Nephron (organoid): ENCODE measurements at regions not wholly inside any gene's neighbourhood (a gene's known extent, or its start where the extent isn't known, plus 50 kb on each side); places are given as distances from the start of the nearest gene placed in this dataset.

Experiments used
- H3K27ac Mint-ChIP-seq, 3 experiments: 2 replicates each; pipeline ENCODE4 v1.8.0; 2020; ENCODE audit warnings: mixed read lengths in 3 of 3, mild to moderate bottlenecking in 2 of 3, moderate library complexity in 1 of 3
- H3K27me3 Mint-ChIP-seq: 2 replicates; pipeline ENCODE4 v1.8.0; 2021; ENCODE audit warnings: low read depth, mild to moderate bottlenecking, moderate library complexity, mixed read lengths
- H3K36me3 Mint-ChIP-seq: 2 replicates; pipeline ENCODE4 v1.8.0; 2020; ENCODE audit warnings: low read depth, mixed read lengths
- H3K4me1 Mint-ChIP-seq: 2 replicates; pipeline ENCODE4 v1.8.0; 2020; ENCODE audit warnings: mixed read lengths
- H3K4me3 Mint-ChIP-seq, 3 experiments: 2 replicates each; pipeline ENCODE4 v1.8.0; 2020; ENCODE audit warnings: mild to moderate bottlenecking in 3 of 3, mixed read lengths in 3 of 3, moderate library complexity in 2 of 3
- H3K9me3 Mint-ChIP-seq: 2 replicates; pipeline ENCODE4 v1.8.0; 2020; ENCODE audit warnings: mixed read lengths
- TF ChIP-seq, protein P1 (sequence below), 3 experiments: fragments of 200-600 bp; sonication (generic); IDR thresholded peaks; one replicate each; pipeline ENCODE4 v1.5.0; 2021; ENCODE audit warnings: antibody characterized with exemption in 3 of 3; ENCODE audit not compliant: unreplicated experiment in 3 of 3

DNA sequence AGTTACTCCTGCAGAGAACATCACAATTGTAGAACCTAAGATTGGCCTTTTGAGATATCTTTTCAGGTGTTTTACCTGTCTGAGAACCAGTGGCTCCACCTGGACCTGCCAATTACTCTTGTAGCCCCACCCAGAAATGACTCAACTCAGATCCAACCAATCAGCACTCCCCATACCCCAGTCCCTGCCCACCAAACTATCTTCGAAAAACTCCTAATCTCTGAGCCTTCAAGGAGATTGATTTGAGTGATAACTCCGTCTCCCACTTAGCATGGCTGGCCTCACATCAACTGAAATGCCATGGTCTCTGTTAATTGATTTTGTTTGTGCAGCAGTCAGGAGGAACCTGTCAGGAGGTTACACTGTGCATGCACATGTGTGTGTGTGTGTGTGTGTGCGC lies 103.6 kb downstream of the MTNR1B start:
- Mint-ChIP-seq H3K9me3 (no peaks in the 10 kb centered on the region), H3K36me3 (no peaks in the 10 kb centered on the region), H3K27ac (no peak overlapping the region), H3K4me1 (peaks cover 7% of the 10 kb centered on the region), H3K4me3 (no peak overlapping the region), H3K27me3 (no peaks in the 10 kb centered on the region)
- TF ChIP-seq, protein P1, sequence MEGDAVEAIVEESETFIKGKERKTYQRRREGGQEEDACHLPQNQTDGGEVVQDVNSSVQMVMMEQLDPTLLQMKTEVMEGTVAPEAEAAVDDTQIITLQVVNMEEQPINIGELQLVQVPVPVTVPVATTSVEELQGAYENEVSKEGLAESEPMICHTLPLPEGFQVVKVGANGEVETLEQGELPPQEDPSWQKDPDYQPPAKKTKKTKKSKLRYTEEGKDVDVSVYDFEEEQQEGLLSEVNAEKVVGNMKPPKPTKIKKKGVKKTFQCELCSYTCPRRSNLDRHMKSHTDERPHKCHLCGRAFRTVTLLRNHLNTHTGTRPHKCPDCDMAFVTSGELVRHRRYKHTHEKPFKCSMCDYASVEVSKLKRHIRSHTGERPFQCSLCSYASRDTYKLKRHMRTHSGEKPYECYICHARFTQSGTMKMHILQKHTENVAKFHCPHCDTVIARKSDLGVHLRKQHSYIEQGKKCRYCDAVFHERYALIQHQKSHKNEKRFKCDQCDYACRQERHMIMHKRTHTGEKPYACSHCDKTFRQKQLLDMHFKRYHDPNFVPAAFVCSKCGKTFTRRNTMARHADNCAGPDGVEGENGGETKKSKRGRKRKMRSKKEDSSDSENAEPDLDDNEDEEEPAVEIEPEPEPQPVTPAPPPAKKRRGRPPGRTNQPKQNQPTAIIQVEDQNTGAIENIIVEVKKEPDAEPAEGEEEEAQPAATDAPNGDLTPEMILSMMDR (IDR thresholded peaks at IDR 0.05; ENCODE audit: unreplicated experiment in 3 of 3), result no peak

DNA sequence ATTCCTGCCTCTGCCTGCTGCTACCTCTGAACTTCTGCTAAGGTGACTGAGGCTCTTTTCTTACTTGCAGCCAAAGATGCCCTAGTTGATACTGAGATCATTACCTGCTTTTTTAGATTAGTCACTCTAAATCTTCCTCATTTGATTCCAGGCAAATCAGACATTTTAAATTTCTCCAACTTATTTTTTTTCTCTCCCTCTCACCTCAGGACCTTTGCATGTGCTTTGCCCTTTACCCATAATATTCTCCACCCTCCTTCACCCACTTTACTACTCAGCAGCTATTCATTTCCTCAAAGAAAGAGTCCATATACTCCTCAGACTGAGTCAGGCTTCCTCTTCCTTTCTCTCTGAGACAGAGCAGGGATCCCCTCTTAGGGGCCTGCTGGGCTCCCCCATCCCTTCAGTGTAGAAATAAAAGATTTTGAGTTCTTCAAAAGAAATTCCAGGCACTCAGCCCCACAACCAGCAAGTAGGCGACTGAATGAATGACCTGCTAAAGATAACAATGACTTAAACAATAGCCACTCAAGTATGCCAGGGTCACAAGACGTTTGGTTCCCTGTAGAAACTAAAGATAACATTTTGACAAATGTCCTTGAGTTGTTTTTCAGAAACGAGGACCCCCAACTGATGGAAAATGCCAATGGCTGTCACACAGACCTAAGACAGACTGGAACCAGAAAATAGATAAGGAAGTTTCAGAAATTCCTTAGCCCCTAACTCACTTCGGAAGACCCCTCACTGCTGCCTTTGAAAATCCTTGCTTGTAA lies 104.2 kb downstream of the MTNR1B start:
- H3K27me3 Mint-ChIP-seq, result no peaks in the 10 kb centered on the region
- H3K36me3 Mint-ChIP-seq, result no peaks in the 10 kb centered on the region
- peaks cover 7% of the 10 kb centered on the region for H3K4me1 Mint-ChIP-seq
- no peak overlapping the region for H3K27ac Mint-ChIP-seq
- no peak overlapping the region for H3K4me3 Mint-ChIP-seq
- no peaks in the 10 kb centered on the region for H3K9me3 Mint-ChIP-seq
- TF ChIP-seq, protein P1 (IDR thresholded peaks at IDR 0.05; ENCODE audit: unreplicated experiment in 3 of 3), result no peak

- no peaks in the 10 kb centered on the region for H3K9me3 Mint-ChIP-seq
- no peaks in the 10 kb centered on the region for H3K27me3 Mint-ChIP-seq
- H3K36me3 Mint-ChIP-seq, result no peaks in the 10 kb centered on the region
- H3K27ac Mint-ChIP-seq, result no peak overlapping the region
- no peak overlapping the region for H3K4me3 Mint-ChIP-seq
- TF ChIP-seq, protein P1 (IDR thresholded peaks at IDR 0.05; ENCODE audit: unreplicated experiment in 3 of 3), result no peak
- peaks cover 7% of the 10 kb centered on the region for H3K4me1 Mint-ChIP-seq
Observed at GRCh38 chr11:93074352-93074751, 104.9 kb downstream of the MTNR1B start.

GRCh38 chr11:93075782-93076181 lies 106.3 kb downstream of the MTNR1B start:
- TF ChIP-seq, protein P1 (IDR thresholded peaks at IDR 0.05; ENCODE audit: unreplicated experiment in 3 of 3), result no peak
- H3K36me3 Mint-ChIP-seq, result no peaks in the 10 kb centered on the region
- peaks cover 7% of the 10 kb centered on the region for H3K4me1 Mint-ChIP-seq
- no peaks in the 10 kb centered on the region for H3K9me3 Mint-ChIP-seq
- no peak overlapping the region for H3K27ac Mint-ChIP-seq
- H3K27me3 Mint-ChIP-seq, result no peaks in the 10 kb centered on the region
- no peak overlapping the region for H3K4me3 Mint-ChIP-seq

- Mint-ChIP-seq H3K4me3 (no peak overlapping the region), H3K36me3 (no peaks in the 10 kb centered on the region), H3K27me3 (no peaks in the 10 kb centered on the region), H3K9me3 (no peaks in the 10 kb centered on the region), H3K27ac (no peak overlapping the region), H3K4me1 (no peaks in the 10 kb centered on the region)
- TF ChIP-seq, protein P1 (IDR thresholded peaks at IDR 0.05; ENCODE audit: unreplicated experiment in 3 of 3), result no peak
Observed at GRCh38 chr11:93080146-93080759, 110.8 kb downstream of the MTNR1B start.

DNA sequence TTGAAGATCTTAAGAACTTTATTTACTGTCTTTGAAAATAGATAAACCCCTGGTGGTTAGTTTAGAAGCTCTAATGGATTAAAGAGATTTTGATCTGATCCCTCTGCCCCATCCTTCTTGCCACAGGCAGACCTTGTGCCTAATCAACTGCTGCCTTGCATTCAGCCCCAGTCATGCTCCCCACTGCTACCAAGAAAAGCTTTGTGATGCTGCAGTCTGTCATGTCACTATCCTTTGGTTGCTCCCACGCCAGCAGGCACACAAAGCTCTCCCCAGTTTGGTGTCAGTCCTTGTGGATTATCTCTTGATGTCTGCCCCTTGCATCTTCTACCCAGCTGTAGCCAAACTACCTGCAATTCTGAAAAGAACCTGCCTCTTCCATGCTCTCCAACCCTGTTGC lies 112.2 kb downstream of the MTNR1B start:
- TF ChIP-seq, protein P1 (IDR thresholded peaks at IDR 0.05; ENCODE audit: unreplicated experiment in 3 of 3), result no peak
- no peaks in the 10 kb centered on the region for H3K4me1 Mint-ChIP-seq
- no peak overlapping the region for H3K4me3 Mint-ChIP-seq
- H3K27me3 Mint-ChIP-seq, result no peaks in the 10 kb centered on the region
- H3K36me3 Mint-ChIP-seq, result no peaks in the 10 kb centered on the region
- H3K27ac Mint-ChIP-seq, result no peak overlapping the region
- no peaks in the 10 kb centered on the region for H3K9me3 Mint-ChIP-seq
